Caco-2 (cell line): ENCODE measurements at regions not wholly inside any gene's neighbourhood (a gene's known extent, or its start where the extent isn't known, plus 50 kb on each side); places are given as distances from the start of the nearest gene placed in this dataset.

Experiments used
- BruUV-seq: library from RNA; stranded (reverse); fragments of 400-500 nt; replicated peaks from 2 replicates; lab custom pipeline; 2021; lab: Mats Ljungman, UMichigan
- CTCF ChIA-PET: fragments of 300-600 bp; sonication (Branson Sonifier 250); formaldehyde crosslinking; loops from one replicate; lab custom pipeline; 2022; ENCODE audit warnings: antibody characterized with exemption; lab: Charles Lee
- POLR2A ChIA-PET: fragments of 300-600 bp; sonication (Branson Sonifier 250); formaldehyde crosslinking; loops from one replicate; lab custom pipeline; 2022; ENCODE audit warnings: antibody characterized with exemption; lab: Charles Lee
- DNase-seq, 2 experiments: peaks; one replicate each; pipeline versions ENCODE4 v3.0.0 to v3.0.0-alpha.2; 2020 to 2022
- H3K27me3 ChIP-seq: replicated peaks from 2 replicates; pipeline ENCODE4 v1.6.0; 2011; ENCODE audit warnings: low read length; ENCODE audit not compliant: control insufficient read depth, insufficient read depth
- H3K36me3 ChIP-seq: 2 replicates; pipeline ENCODE4 v1.5.1; 2011; ENCODE audit warnings: low read length; ENCODE audit not compliant: control insufficient read depth, insufficient read depth
- H3K4me1 ChIP-seq: fragments of 250-450 bp; sonication (Bioruptor Pico); 2 replicates; pipeline ENCODE4 v1.5.1; 2020; ENCODE audit warnings: mild to moderate bottlenecking
- H3K4me3 ChIP-seq: 2 replicates; pipeline ENCODE4 v1.5.1; 2011; ENCODE audit warnings: low read depth, mild to moderate bottlenecking, control low read depth, low read length
- H3K9me3 ChIP-seq: fragments of 250-450 bp; sonication (Bioruptor Pico); 2 replicates; pipeline ENCODE4 v1.5.1; 2020; ENCODE audit warnings: mild to moderate bottlenecking, moderate library complexity
- H3K27ac Mint-ChIP-seq: one replicate; pipeline ENCODE4 v1.8.0; 2022; ENCODE audit warnings: mixed read lengths; ENCODE audit not compliant: unreplicated experiment
- H3K27me3 Mint-ChIP-seq: one replicate; pipeline ENCODE4 v1.8.0; 2022; ENCODE audit warnings: mixed read lengths; ENCODE audit not compliant: insufficient read depth, unreplicated experiment
- H3K36me3 Mint-ChIP-seq: one replicate; pipeline ENCODE4 v1.8.0; 2022; ENCODE audit warnings: mild to moderate bottlenecking, mixed read lengths; ENCODE audit not compliant: insufficient read depth, unreplicated experiment
- H3K4me1 Mint-ChIP-seq: one replicate; pipeline ENCODE4 v1.8.0; 2022; ENCODE audit warnings: low read depth, mixed read lengths; ENCODE audit not compliant: unreplicated experiment
- H3K4me3 Mint-ChIP-seq: one replicate; pipeline ENCODE4 v1.8.0; 2022; ENCODE audit warnings: mild to moderate bottlenecking, moderate library complexity, mixed read lengths; ENCODE audit not compliant: unreplicated experiment
- H3K9me3 Mint-ChIP-seq: one replicate; pipeline ENCODE4 v1.8.0; 2022; ENCODE audit warnings: mixed read lengths; ENCODE audit not compliant: unreplicated experiment
- CTCF ChIP-seq, 2 experiments: fragments of 200-600 bp in 1 of 2; IDR thresholded peaks; 1 replicate in 1 of 2; 2 replicates in 1 of 2; pipeline versions ENCODE4 v1.5.1 to v1.8.0; 2011 to 2022; ENCODE audit warnings: antibody characterized with exemption in 1 of 2, control low read depth in 1 of 2, inconsistent platforms in 1 of 2, low read depth in 1 of 2, low read length in 1 of 2, mild to moderate bottlenecking in 1 of 2, moderate library complexity in 1 of 2; ENCODE audit not compliant: insufficient read depth in 1 of 2, severe bottlenecking in 1 of 2, unreplicated experiment in 1 of 2
- intact Hi-C: fragments of 100-400 bp; cut with micrococcal nuclease; formaldehyde crosslinking; loops from one replicate; pipeline ENCODE4 v1.10.0; 2022; ENCODE audit not compliant: unreplicated experiment

DNA sequence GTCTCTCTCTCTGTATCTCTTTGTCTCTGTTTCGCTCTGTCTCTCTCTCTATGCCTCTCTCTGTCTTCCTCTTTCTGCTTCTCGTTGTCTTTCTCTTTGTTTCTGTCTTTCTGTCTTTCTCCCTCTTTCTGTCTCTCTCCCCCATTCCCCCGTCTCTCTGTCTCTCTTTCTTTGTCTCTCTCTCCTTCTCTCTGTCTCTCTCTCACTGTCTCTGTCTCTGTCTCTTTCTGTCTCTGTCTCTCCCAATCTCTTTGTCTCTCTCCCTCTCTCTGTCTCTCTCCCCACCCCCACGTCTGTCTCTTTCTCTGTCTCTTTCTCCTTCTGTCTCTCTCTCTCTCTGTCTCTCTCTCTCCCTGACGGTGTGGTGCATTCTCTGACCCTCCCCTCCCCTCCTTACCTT lies 71.9 kb upstream of the ZNF516 start:
- intact Hi-C loops, result no loop called here
- H3K27me3 ChIP-seq, result no peaks in the 10 kb centered on the region
- H3K4me1 ChIP-seq, result peaks cover 6% of the 10 kb centered on the region; the same call in 1 of the 2 replicates
- Mint-ChIP-seq H3K9me3 (no peaks in the 10 kb centered on the region), H3K27me3 (no peaks in the 10 kb centered on the region), H3K4me3 (peak overlapping the region; percentile 55), H3K27ac (peak overlapping the region; percentile 86), H3K4me1 (peaks cover 7% of the 10 kb centered on the region), H3K36me3 (no peaks in the 10 kb centered on the region)
- no peak for TF ChIP-seq CTCF (IDR thresholded peaks at IDR 0.05; ENCODE audit: insufficient read depth in 1 of 2, low read depth in 1 of 2, low read length in 1 of 2, severe bottlenecking in 1 of 2, unreplicated experiment in 1 of 2)
- CTCF ChIA-PET, result no interaction called here
- BruUV-seq, result no TSS peak
- no peaks in the 10 kb centered on the region for H3K9me3 ChIP-seq
- no peak overlapping the region for H3K4me3 ChIP-seq
- POLR2A ChIA-PET, result no interaction called here
- H3K36me3 ChIP-seq, result no peaks in the 10 kb centered on the region
- DNase-seq, result no peak

GRCh38 chr18:76565238-76566173 lies 70.5 kb upstream of the ZNF516 start:
- H3K36me3 Mint-ChIP-seq, result no peaks in the 10 kb centered on the region
- peak; percentile 65 to 69 for DNase-seq
- BruUV-seq, result TSS peak; percentile 83
- no peaks in the 10 kb centered on the region for H3K27me3 ChIP-seq
- POLR2A ChIA-PET, result no interaction called here
- intact Hi-C loops, result loop anchor here (2.0 kb wide), 1 partner anchor 71 kb away; the partner anchor contains the start of gene ZNF516
- no peaks in the 10 kb centered on the region for H3K36me3 ChIP-seq
- H3K4me3 ChIP-seq, result 0 out of 2 replicates have a peak overlapping the region, but pooled peaks have one; percentile 7
- peaks cover 7% of the 10 kb centered on the region for H3K4me1 Mint-ChIP-seq
- H3K27me3 Mint-ChIP-seq, result no peaks in the 10 kb centered on the region
- CTCF ChIA-PET, result interaction anchor here (0.9 kb wide), 1 partner anchor 21 kb away, joined by 3 read pairs; no protein-coding TSS in a partner anchor
- H3K9me3 ChIP-seq, result no peaks in the 10 kb centered on the region
- peak overlapping the region; percentile 55 for H3K27ac Mint-ChIP-seq
- peak overlapping the region; percentile 61 for H3K4me3 Mint-ChIP-seq
- TF ChIP-seq CTCF (IDR thresholded peaks at IDR 0.05; ENCODE audit: insufficient read depth in 1 of 2, low read depth in 1 of 2, low read length in 1 of 2, severe bottlenecking in 1 of 2, unreplicated experiment in 1 of 2), result no peak
- H3K4me1 ChIP-seq, result peaks cover 6% of the 10 kb centered on the region; the same call in 1 of the 2 replicates
- H3K9me3 Mint-ChIP-seq, result no peaks in the 10 kb centered on the region

GRCh38 chr18:76564655-76565237 lies 69.7 kb upstream of the ZNF516 start:
- Histone ChIP-seq H3K4me1 (peaks cover 6% of the 10 kb centered on the region; the same call in 1 of the 2 replicates), H3K36me3 (no peaks in the 10 kb centered on the region), H3K27me3 (no peaks in the 10 kb centered on the region), H3K9me3 (no peaks in the 10 kb centered on the region), H3K4me3 (no peak overlapping the region)
- CTCF ChIA-PET, result interaction anchor here (0.9 kb wide), 1 partner anchor 20 kb away, joined by 3 read pairs; no protein-coding TSS in a partner anchor
- H3K27me3 Mint-ChIP-seq, result no peaks in the 10 kb centered on the region
- DNase-seq, result no peak
- TF ChIP-seq CTCF (IDR thresholded peaks at IDR 0.05; ENCODE audit: insufficient read depth in 1 of 2, low read depth in 1 of 2, low read length in 1 of 2, severe bottlenecking in 1 of 2, unreplicated experiment in 1 of 2), result no peak
- no TSS peak for BruUV-seq
- H3K4me3 Mint-ChIP-seq, result peak overlapping the region; percentile 61
- no peaks in the 10 kb centered on the region for H3K36me3 Mint-ChIP-seq
- intact Hi-C loops, result loop anchor here (2.0 kb wide), 1 partner anchor 70 kb away; the partner anchor contains the start of gene ZNF516
- H3K9me3 Mint-ChIP-seq, result no peaks in the 10 kb centered on the region
- POLR2A ChIA-PET, result no interaction called here
- H3K27ac Mint-ChIP-seq, result peak overlapping the region; percentile 55
- H3K4me1 Mint-ChIP-seq, result peaks cover 7% of the 10 kb centered on the region
